ENCODE measurements at regions not wholly inside any gene's neighbourhood (a gene's known extent, or its start where the extent isn't known, plus 50 kb on each side); places are given as distances from the start of the nearest gene placed in this dataset.
"Not testable (repeated sequence)": the region's sequence is repeated elsewhere in the genome, so short reads cannot be mapped to it uniquely, and the experiment has no call there.

DNA sequence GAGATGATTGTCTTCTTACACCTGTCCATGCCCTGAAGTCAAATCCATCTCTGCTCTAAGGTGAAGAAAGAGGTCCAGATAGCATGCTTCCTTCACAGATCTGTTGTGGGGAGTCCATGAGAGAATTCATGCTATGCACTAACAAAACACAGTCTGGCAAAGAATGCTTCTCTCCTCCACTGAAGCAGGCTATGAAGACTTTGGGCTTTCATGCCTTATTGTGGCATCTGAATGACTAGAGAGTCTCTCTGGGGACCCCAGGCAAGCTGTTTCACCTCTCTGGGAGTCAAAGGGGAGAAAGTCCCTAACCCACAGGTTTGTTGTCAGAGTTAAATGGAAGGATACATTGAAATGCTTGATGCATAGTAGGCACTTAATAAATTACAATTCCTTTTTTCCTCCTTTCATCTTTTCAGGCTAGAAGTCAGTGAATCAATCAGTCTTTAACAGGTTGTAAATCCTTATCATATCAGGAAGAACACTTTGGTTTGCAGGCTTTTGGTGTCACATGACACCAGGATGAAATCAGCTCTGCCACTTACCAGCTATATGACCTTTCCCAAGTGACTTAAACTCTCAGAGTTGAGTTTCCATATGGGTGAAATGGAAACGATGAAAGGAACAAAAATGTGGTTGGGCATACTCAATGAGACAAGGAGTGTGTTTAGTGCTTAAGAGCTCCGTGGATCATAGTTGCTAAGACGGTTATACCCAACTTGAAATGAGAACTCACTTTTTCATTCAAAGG lies 200.1 kb upstream of the DAB1 start:
- DNase-seq: no peak
- intact Hi-C loops (cut with DNase I): no loop called here

DNA sequence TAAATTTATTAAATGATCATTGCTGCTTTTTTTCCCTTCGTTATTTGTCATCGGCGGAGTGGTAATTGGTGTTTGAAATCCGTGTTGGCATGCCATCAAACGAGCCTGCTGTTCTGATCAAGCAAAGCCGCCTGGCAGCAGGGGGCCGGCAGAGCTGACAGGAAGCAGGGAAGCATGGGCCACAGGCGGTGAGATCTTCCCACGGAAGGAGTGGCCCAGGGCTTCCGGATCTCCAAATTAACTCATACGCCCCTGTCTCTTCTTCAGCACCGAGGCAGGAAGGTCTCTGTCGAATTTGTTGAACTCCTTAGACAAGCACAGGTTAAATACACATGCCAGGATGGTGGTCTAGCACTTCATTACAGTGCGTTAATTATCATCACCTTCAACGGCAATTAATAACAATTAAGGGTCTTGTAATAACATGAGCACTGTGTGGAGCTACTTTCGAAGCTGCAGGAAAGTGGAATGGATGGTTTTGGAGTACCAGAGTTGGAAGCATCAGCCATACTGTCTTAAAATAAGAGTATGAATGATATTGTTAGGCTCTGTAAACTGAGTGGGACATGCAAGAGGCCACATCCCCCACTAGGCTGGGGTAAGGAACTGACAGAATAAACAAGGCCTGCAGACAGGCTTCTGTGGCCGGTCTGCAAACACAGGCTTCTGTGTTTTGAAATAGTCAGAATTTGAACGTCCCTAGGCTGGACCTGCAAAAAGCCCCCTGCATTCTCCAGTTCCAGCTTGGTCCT lies 199.4 kb upstream of the DAB1 start:
- intact Hi-C loops (cut with DNase I): no loop called here
- DNase-seq: peak in 5 of 10 donors; percentile 33 to 91 (median 78)

DNA sequence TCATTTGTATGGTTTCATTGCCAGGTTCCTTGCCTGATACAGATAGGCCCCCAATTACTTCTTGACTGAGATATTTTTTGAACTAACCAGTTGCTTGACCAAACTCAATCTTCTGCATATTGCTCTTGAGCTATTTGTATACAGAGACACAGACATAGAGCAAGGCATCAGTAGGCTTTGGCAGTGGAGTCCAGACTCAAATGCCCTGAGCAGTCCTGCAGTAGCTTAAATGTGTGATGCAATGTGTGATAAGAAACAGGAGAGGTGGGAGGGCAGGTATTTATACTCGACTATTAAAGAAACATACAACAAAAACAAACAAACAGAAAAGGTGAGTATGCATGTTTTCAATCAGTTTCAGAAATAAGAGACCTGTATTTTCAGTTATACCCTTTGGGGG lies 197.9 kb upstream of the DAB1 start:
- intact Hi-C loops (cut with DNase I): no loop called here

DNA sequence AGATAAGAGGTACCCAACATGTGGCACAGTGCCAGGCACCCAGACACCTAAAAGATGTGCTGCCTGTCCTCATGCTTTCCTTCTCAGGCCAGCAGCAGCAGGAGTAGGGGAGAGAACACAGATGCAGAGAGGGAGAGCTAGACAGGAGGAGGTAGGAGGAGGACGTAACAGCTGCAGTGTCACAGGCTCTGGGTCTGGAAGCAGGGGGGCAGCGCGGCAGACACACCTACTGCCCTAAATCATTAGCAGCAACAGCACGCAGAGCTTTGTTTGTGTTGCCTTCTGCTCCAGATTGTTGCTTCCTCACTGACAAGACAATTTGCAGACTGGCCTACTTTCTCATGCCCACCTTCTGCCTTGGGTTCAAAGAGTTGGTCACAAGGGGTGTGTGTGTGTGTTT lies 196.7 kb upstream of the DAB1 start:
- peak in 3 of 10 donors; percentile 8 to 73 (median 9) for DNase-seq
- intact Hi-C loops (cut with DNase I): no loop called here

More for the DNA sequence above, 197.9 kb upstream of the DAB1 start:
- DNase-seq: no peak

DNA sequence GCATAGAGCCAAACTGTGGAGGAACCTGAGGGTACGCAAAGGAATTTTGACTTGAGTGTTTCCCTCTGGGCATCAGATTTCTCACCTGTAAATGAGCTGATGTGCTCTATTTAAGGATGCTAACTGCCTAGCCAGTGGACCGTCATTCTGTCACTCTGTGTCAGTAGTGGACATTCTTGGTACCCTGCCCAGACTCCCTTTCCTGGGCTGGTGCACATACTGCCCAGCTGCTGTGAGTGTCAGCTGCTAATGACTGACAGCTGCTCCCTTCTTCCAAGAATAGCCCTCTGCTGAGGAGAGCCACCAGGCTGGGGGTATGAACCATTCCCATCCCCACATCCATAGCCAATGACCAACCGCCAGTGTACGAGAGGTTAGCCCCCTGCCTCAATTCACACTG lies 193.1 kb upstream of the DAB1 start:
- intact Hi-C loops (cut with DNase I): no loop called here

DNA sequence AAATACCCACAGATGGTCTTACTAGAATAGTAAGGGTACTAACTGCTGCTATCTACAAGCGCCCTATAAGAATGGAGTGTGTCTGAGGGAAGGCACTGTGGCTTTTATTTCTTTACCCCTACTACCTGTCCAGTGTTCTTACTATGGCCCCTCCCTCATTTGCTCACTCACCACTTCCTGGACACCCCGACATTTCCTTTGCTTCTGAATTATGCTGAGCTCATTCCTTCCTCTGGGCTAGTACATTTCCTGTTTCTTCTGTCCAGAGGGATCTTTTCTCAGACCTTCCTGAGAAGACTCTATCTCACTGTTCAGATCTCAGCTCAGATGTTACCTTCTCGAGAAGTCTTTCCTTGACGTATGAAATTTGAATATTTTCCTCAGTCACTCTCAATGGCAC lies 192.1 kb upstream of the DAB1 start:
- no peak for DNase-seq
- intact Hi-C loops (cut with DNase I): no loop called here

More for the DNA sequence above, 193.1 kb upstream of the DAB1 start:
- no peak for DNase-seq

DNA sequence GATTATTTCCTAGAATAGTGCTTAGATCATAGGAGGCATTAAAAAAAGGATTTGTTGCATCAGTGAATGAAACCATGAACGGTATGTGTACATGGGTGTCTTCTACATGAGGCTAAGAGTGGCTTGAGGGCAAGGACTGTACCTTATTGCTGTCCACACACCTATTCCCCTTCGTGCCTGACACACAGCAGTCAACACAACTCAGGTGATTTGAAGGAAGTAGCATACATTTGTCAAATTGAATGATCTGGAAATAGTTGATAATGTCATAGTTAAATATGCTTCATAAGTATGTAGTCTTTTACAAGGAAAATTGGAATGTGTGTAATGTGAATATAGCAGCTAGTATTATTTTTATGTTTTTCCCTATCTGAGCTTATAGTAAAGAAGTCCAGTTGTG lies 189.0 kb upstream of the DAB1 start:
- intact Hi-C loops (cut with DNase I): no loop called here
- no peak for DNase-seq

DNA sequence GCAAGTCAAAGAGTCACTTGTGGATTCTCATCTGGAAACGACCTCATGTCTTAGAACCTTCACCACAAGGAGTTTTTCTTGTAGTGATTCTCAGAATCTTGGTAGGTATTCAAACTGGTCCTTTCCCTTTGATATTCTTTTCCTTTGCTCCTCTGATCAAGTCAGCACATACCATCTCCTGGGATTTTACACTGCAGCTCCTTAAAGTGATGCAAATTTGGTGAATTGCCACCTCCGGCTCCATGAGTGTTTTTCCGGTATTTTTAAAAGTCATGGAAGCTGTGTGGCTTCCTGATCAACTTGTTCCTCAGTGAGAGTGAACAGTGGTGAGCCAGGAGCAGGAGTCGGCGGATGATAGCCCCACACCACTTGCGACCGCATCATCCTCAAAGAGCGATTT lies 182.1 kb upstream of the DAB1 start:
- no peak for DNase-seq
- intact Hi-C loops (cut with DNase I): no loop called here

DNA sequence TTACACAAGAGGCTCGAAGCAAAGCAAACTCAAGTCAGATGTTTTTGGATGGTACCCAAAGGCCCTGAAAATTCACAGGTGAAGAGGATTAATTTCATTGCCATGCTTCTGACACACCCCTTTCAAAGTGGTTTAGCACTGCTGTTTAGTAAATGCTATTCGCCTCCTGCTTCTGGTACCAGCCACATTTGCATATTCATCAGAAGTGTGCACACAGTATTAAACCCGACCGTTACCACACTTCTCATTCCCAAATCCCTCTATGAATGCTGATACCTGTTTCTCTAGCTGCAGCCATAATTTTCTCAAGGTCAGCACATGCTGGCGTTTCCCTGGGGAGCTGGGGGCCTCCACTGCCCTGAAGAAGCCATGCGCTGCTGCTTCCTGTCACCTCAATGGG lies 179.8 kb upstream of the DAB1 start:
- no peak for DNase-seq
- intact Hi-C loops (cut with DNase I): no loop called here

DNA sequence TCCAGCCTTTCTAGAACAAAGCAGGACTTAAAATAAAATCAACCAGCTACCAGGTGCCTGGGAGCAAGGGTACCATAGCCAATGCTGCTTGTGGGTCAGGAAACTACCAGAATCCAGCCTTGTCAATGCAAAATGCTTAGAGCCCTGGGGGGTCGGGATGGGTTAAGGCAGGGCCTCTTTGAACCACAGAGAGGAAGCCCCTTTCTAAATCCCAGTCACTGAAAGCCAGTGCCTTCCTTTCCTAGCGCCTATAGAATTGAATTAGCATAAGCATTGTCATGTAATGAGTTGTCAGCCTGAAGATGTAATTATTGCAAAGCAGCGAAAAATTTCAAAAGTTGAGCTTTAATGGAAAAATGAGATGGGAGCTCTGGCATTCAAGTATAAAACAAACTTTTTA lies 176.6 kb upstream of the DAB1 start:
- no peak for DNase-seq
- intact Hi-C loops (cut with DNase I): no loop called here

DNA sequence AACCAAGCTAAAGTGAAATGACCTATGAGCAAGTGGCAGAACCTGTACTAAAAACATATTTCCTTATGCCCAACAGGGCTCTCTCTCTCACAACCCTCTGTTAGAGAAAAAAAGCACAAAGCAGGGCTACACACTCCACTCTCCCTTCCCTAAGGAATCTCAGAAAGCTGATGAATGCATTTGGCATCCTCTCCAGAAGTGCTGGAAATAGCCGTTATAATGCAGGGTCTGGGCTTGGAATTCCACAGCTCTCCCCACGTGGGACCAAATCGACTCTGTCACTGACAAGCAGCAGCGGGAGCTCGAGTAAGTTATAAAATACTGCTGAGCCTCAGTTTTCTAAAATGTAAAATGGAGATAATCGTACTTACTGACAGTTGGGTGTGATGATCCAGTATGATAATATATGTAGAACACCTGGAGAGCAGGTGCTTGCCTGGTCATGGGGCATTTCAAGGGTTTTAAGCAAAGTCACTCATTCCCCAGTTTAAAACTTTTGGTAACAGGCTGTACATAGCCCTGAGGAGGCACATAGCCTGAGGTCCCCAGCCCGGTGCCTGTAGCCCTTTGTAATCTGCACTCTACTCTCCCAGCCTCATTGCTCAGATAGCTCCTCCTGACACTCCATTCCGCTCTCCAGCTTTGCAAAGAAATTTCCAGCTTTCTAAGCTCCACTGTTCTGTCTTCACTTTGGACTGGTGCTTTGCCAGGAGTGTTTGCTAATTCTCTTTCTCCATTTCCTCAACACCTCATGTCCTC lies 175.6 kb upstream of the DAB1 start:
- DNase-seq: no peak
- intact Hi-C loops (cut with DNase I): no loop called here

DNA sequence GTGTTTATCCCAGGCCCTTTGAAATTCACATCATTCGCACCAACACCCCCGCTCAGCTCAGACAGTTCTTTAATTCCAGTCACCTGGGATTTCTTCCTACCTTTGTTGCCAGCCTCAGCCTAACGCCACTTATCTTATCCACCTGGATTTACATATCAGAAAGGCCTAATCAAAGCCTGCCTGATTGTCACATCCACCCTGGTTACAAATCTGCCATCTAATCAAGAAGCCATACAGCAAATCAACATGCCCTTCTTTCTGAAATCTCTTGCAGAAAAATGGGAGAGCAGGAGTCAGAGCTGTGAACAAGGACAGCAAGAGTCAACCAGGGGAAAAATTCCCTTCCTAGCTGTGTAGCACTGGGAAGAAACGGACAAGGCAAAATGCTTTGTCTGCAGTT lies 173.2 kb upstream of the DAB1 start:
- no peak for DNase-seq
- intact Hi-C loops (cut with DNase I): no loop called here

DNA sequence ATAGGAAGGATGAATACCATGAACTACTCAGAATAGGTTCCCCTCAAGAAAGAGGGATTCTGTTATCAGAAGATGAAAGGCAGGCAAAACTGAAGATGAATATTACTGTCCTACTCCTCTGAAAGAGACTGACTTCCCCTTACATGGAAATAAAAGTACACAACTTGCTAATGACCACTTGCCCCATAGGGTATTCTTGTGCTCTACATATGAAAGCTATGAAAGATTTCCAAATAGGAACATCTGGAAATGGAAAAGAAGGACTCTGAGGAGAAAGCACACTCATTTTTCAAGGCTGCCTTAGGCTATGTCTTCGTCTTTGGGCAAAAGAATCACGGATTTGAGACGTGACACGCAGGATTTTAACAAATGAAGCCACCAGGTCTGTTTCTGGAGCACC lies 170.1 kb upstream of the DAB1 start:
- DNase-seq: no peak
- intact Hi-C loops (cut with DNase I): no loop called here

DNA sequence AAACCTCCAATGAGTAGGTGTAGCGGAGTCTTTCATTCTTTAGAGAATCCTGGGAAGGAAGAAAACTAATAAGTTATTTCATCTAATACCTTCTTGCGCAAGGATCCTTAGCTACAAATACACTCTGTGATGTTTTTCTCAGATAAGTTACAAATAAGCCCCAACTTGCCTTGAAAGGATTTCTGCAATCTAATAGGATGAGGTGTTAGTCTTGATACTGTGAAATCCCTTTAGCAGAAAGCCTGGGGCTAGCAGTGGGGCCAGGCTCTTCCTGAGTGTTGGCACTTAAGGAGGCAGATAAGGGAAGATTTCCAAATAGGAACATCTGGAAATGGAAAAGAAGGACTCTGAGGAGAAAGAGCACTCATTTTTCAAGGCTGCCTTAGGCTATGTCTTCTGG lies 168.0 kb upstream of the DAB1 start:
- DNase-seq: no peak
- intact Hi-C loops (cut with DNase I): no loop called here

DNA sequence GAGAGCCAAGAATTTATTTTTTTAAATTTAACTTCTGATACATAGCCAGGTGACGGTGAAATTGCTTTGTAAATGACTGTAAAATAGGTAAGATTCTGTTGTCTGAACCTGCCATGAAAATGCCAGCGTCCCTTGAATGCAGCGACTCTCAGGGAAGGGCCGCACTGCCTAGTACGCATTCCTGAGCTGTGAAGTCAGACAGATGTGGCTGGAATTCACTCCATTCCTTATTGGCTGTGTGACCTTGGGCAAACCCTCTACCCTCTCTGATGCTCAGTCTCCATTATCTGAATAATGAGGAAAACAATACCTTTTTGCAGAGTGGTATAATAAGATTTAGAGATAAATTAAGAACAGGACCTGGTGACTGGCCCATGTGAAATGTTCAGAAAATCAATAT lies 167.1 kb upstream of the DAB1 start:
- intact Hi-C loops (cut with DNase I): no loop called here

DNA sequence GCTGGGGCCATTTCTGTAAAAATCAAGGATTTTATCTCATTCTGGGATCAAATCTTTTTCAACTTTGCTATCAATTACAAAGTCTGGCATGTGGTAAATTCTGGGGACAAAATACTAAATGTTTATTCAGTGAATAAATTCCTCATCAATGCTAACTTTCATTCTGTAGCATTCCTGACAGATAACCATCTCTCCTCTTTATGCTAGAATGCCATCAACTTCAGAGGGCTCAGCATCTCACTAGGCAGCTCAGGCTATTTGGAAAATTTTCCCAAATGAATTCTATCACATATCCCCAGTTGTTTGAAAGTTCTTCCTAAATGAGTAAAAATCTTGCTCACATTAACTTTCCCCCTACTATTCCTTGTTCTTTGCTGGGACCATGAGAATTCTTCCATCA lies 163.0 kb upstream of the DAB1 start:
- DNase-seq: no peak
- intact Hi-C loops (cut with DNase I): no loop called here

More for the DNA sequence above, 167.1 kb upstream of the DAB1 start:
- no peak for DNase-seq

DNA sequence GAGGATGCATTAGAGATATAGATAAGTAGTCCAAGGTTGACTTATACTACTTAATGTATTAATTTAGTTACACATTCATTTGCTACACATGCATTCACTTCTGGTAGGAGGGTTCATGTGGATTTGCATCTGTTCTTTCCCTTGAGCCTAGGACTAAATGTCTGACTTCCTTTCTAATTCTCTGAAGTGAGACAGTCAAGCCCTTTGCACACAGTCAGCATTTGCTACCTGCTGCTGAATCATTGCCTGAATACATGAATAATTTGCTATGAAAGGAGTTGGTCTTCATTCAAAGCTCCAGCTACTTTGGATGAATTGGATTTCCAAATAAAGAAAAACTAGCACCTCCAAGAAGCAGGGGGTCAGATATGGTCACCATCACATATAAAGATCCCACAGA lies 154.8 kb upstream of the DAB1 start:
- intact Hi-C loops (cut with DNase I): no loop called here
- no peak for DNase-seq

DNA sequence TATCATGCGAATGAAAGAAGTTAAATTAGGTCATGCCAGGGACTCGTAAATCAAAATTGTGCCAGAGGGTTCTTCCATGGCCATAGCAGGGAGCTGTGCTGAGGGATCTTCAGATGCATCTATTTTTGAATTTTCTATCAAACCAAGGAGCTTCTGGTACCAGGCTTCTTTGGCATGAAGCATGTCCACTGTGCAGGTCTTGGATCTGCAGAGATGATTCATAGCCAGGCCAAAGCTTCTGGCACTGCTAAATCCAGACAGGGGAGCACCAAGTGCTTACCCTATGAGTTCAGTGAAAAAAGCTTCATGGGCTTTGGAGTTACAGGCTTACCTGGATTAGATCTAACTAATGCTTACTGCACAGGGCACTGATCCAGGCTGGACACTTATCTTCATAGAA lies 154.2 kb upstream of the DAB1 start:
- DNase-seq: no peak
- intact Hi-C loops (cut with DNase I): no loop called here

DNA sequence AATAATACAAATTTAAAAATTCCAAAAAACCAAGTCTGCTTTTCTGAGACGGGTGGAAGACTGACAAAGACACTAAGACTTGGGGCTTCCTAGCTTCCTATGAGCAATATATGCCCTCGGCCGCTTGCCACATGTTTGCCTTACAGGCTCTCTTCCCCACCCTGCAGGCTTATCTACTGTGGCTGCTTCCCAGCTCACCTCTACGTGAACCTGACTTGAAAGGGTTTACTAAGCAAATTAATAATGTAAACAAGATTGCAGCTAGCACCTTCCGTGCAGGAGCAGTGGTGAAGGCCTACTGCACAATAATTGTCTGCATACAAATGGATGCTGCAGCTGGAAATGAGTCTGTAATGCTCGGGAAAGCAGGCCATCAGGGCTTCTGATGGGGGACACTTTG lies 152.9 kb upstream of the DAB1 start:
- no peak for DNase-seq
- intact Hi-C loops (cut with DNase I): no loop called here

DNA sequence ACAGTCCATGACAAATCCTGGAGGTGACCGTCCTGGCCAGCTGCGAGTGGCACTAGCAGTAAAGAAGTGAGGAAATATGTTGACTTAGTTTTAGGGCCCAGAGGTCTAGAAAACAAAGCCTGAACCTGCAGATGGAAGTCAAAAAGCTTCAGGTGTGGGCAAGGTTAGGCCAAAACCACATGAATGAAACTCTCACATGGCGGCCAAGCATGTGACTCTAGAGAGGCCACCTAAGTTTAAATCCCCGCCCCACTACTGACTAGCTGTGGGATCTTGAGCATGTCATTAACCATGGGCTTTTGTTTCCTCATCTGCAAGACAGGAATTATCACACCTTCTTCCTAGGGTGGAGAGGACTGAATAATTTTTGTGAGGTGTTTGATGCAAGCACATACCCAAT lies 148.2 kb upstream of the DAB1 start:
- DNase-seq: no peak
- intact Hi-C loops (cut with DNase I): no loop called here

DNA sequence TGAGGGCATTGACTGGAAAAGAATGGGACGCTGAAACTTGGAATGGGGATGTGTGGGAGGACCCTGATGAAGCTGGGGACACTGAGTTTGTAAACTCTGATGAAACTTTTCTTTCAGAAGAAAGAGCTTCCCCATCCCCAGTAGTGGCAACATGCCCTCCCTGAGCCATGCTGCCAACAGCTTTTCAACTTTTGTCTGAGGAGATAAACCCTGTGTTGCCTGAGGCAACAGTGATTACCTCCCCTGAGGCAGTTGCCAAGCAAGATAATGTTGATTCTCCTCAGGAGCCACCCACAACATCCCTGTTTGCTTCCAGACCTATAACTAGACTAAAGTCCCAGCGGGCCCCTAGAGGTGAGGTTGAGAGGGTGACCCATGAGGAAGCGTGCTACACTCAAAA lies 134.2 kb upstream of the DAB1 start:
- intact Hi-C loops (cut with DNase I); DNase-seq: not testable (repeated sequence)

DNA sequence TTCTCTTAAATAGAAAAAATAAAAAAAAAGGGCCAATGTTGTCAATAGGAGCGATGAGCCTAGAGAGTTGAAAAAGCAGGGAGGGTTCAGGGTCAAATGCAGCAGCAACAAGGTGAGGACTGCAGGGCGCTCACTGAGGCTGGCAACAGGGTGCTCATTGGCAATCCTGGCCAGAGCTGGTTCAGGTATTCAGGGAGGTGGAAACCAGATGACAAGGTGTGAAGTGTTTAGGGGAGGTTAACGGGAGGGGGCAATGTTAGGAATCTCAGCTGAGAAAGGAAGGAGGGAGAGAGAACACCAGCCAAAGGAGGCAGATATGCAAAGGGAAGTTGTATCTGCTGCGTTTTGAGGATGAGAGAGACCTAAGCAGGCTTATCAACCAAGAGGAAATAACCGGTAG lies 129.8 kb upstream of the DAB1 start:
- intact Hi-C loops (cut with DNase I): no loop called here
- no peak for DNase-seq

Measured in posterior cingulate gyrus (tissue), 11 donors.